M059J (cell line): ENCODE measurements at regions not wholly inside any gene's neighbourhood (a gene's known extent, or its start where the extent isn't known, plus 50 kb on each side); places are given as distances from the start of the nearest gene placed in this dataset.

Source experiments
- DNase-seq: peaks from one replicate; pipeline ENCODE4 v3.0.0-alpha.2; 2012; ENCODE audit warnings: low read depth

DNA sequence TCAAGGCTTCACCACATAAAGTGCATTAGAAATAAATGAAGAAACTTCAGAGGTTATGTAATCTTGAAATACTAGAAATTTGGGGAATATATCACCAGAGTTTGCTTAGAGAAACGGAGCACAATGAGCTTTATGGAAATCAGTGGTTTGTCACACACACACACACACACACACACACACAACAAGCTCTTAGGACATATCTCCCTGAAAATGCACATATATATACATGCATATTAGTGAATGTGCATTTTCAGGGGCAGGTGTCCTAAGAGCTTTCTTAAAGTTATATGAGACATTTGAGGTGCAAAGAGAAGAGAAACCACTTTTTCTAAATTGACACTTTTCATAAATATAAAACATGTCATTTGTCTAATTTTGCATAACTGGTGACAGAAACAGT, 93.7 kb upstream of the CARD18 start:
- no peak for DNase-seq

DNA sequence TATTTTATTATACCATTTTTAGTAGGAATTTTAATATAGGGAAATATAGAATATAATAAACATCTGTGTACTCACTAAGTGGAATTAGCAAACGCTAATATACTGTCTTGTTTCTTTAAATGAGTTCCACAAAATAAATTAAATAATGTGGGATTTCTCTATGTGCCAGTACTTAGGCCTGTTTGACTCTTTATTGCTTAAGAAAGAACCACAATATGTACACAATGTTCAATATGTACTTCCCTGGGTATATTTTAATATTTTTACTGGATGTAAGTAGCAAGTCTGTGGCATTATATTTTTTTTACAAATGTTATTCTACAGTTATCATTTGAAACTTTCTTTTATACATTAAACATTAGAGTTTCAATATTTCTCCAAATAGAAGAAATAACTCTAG, 92.5 kb upstream of the CARD18 start:
- DNase-seq = no peak

- DNase-seq = peak; percentile 62
Measured at GRCh38 chr11:105230586-105230985, 91.0 kb upstream of the CARD18 start.

DNA sequence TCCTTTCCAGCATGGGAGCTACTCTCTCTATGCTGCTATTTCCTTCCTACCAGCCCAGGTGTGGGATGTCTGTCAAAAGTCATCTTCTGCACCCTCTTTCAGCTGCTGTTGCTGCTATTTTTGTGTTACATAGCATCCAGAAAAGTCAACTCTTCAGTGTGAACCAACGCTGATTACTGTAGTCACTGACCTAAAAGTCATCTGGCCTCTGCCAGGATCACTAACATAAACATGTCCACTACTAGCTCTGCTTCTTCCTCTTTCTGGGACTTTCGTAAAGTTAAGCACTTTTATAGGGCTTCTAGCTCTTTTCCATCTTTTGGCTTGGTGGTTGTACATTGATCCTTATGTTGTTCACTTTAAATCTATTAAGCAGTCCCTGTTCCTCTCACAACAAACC, 90.2 kb upstream of the CARD18 start:
- peak; percentile 8 for DNase-seq

GRCh38 chr11:105229257-105229656, 89.7 kb upstream of the CARD18 start:
- peak; percentile 13 for DNase-seq

- DNase-seq = no peak
Measured at GRCh38 chr11:105227363-105227762, 87.8 kb upstream of the CARD18 start.

DNA sequence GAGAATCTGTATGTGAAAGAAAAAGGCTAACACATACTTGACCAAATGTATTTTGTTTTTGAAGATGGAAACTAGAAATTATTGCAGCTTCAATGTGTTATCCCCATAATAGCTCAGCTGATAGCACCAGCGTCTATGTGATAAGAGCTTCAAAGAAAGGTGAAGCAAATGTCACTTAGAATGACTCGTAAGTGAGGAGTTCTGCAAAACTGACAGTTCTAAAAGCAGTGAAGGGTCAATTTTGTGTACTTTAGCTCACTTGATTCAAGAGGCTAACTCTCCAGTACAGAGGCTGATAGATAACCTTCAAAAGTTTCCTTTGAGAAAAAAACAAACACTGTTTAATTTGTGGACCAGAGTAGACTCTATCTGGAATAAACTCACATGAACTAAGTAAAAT, 87.2 kb upstream of the CARD18 start:
- no peak for DNase-seq

- no peak for DNase-seq
Measured at GRCh38 chr11:105226091-105226490, 86.5 kb upstream of the CARD18 start.

GRCh38 chr11:105224482-105225253, 85.1 kb upstream of the CARD18 start:
- DNase-seq = no peak

GRCh38 chr11:105220121-105220520, 80.6 kb upstream of the CARD18 start:
- DNase-seq = no peak

- DNase-seq = no peak
Measured at GRCh38 chr11:105219670-105220069, 80.1 kb upstream of the CARD18 start.

- no peak for DNase-seq
Measured at GRCh38 chr11:105219269-105219668, 79.7 kb upstream of the CARD18 start.

DNA sequence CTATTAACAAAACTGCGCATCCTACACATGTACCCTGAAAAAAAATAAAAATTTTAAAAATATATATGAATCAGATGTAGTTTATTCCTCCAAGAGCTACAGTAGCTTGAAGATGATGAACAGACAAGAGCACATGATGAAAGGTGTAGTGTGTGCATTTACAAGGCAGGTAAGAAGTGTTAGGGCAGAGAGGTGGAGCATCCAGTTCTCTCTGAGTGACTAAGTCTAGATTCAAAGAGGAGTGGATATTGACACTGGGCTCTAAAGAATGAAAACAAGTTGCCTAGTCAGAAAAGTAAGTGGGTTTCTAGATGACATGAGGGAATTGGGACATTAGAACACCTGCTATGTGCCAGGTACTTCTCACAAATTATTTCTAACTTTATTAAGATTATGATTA, 76.0 kb upstream of the CARD18 start:
- DNase-seq = no peak

GRCh38 chr11:105211806-105212554, 72.4 kb upstream of the CARD18 start:
- no peak for DNase-seq

GRCh38 chr11:105208019-105208418, 68.5 kb upstream of the CARD18 start:
- DNase-seq = no peak

GRCh38 chr11:105206633-105207032, 67.1 kb upstream of the CARD18 start:
- no peak for DNase-seq

DNA sequence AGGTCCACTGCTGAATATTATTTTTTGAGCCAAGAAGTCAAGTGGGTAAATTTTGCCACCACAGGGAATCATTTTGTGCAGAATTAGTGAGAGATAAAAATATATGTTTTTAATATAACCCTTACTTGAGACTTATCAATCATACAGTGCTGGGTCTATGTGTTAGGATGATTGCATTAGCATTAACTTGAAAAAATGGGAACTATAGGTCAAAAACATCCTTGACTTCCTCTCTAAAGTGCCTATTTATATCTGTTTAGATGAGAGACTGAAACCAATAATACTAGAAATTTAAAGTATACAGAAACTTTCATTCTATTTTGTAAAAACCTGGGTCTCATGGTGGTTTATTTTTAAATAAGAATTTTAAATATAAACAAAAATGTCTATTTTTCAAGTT, 65.1 kb upstream of the CARD18 start:
- no peak for DNase-seq

DNA sequence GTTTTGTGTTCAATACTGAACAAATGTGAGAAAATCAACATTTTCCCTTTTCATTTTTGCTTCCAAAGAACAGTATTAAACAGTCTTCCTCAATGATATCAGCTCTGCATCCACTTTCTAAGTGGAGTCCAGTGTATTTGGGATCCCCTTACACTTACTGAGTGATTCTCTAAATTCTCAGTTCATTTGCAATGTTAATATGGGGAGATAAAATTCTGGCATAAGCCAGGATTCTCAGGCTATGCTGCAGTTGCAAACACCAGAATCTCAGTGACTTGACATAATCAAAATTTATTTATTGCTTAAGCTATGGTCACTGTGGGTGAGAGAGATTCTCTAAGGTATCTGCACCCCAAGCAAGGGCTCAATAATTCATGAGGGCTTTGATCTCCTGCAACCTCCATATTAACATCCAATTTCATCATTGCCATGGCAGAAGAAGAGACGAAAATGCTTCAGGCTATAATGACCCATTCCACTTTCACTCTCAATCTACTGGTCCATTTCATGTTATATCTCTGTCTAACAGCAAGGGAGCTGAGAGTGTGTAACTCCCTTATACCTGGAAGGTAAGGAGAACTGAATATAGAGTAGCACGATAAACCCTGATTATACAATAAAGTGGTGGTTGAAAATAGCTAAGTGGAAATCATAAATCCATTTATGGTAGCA, 64.1 kb upstream of the CARD18 start:
- no peak for DNase-seq

GRCh38 chr11:105202844-105203548, 63.4 kb upstream of the CARD18 start:
- DNase-seq = peak; percentile 89

GRCh38 chr11:105202422-105202821, 62.9 kb upstream of the CARD18 start:
- no peak for DNase-seq

DNA sequence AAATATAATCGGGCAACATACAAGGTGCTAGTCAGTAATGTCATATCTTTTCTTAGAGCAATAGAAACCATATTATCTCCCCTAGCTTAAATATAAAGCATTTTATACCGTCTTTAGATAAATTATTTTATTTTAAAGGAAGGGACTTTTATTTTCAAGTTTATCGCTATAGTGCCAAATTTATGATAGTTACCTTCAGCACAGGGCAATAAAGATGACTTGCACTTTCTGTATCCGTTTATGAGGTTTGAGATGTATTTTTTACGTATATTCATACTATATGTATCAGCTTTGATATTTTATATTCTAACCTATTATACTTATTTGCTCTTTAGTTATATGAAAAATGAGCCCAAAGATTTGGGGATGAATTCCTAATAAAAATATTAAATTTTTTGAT, 61.6 kb upstream of the CARD18 start:
- no peak for DNase-seq
